Stomach smooth muscle (tissue), 2 donors: ENCODE measurements at regions not wholly inside any gene's neighbourhood (a gene's known extent, or its start where the extent isn't known, plus 50 kb on each side); places are given as distances from the start of the nearest gene placed in this dataset.

Experiments used
- H3K27ac ChIP-seq: one replicate; pipeline ENCODE4 v1.7.0; 2013; ENCODE audit warnings: mild to moderate bottlenecking, low read length, inconsistent platforms
- H3K27me3 ChIP-seq, 2 donors: one replicate each; pipeline ENCODE4 v1.7.0; 2013; ENCODE audit warnings: low read length in 2 of 2; ENCODE audit not compliant: insufficient read depth in 2 of 2, control insufficient read depth in 1 of 2
- H3K36me3 ChIP-seq, 2 donors: one replicate each; pipeline ENCODE4 v1.7.0; 2013; ENCODE audit warnings: low read length in 2 of 2; ENCODE audit not compliant: control insufficient read depth in 2 of 2, insufficient read depth in 2 of 2
- H3K4me1 ChIP-seq: one replicate; pipeline ENCODE4 v1.7.0; 2013; ENCODE audit warnings: low read length; ENCODE audit not compliant: control insufficient read depth, insufficient read depth
- H3K4me3 ChIP-seq, 2 donors: one replicate each; pipeline ENCODE4 v1.7.0; 2013; ENCODE audit warnings: low read length in 2 of 2
- H3K9ac ChIP-seq, 2 donors: one replicate each; pipeline ENCODE4 v1.7.0; 2013; ENCODE audit warnings: low read length in 2 of 2, mild to moderate bottlenecking in 1 of 2
- H3K9me3 ChIP-seq, 2 donors: one replicate each; pipeline ENCODE4 v1.7.0; 2013; ENCODE audit warnings: low read length in 2 of 2; ENCODE audit not compliant: control insufficient read depth in 2 of 2
- donor health status: healthy.
- donor health status: Pancreatic carcinoma.

DNA sequence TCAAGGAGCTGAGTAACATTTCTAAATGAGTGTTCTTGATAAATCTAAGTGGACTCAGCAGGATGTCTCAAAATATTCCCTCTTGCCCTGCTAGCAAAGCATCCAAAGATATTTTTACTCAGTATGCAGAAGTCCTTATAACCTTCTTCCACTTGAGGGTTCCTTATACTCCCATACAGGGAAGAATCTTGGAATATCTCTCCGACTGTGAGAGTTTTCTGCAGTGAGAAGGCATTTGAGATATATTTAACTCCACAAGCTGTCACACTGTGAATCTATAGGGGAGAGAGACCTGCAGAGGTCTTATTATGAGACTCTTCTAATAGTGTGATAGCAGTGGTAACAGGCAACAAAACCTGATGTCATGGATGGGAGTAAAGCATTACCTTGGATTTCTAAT, 1034.5 kb upstream of the PABPC4L start:
- H3K4me1 ChIP-seq, result no peaks in the 10 kb centered on the region
- no peaks in the 10 kb centered on the region for H3K36me3 ChIP-seq
- H3K9me3 ChIP-seq, result no peaks in the 10 kb centered on the region
- no peaks in the 10 kb centered on the region for H3K27me3 ChIP-seq
- H3K27ac ChIP-seq, result no peak overlapping the region
- no peak overlapping the region for H3K9ac ChIP-seq
- H3K4me3 ChIP-seq, result no peak overlapping the region

DNA sequence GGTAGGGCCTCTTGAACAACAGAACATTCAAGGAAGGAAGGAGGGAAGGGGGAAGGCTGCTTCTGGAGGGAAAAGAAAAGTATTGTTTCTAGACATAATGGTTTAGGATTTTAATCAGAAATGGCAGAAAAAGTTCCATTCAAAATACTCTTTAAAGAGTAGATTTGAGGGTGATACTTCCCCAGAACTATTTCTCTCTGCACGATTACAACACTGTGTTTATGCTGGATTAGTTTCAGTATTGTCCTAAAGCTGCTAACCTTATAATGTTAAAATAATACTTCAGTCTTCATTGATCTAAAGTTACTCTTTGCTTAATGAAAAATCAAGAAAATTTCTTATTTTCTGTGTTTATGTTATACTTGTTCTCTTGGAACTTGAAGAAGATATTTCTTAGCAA, 1026.3 kb upstream of the PABPC4L start:
- Histone ChIP-seq H3K27ac (no peak overlapping the region), H3K9me3 (no peaks in the 10 kb centered on the region), H3K4me3 (no peak overlapping the region), H3K9ac (no peak overlapping the region), H3K4me1 (no peaks in the 10 kb centered on the region), H3K27me3 (no peaks in the 10 kb centered on the region), H3K36me3 (no peaks in the 10 kb centered on the region)

DNA sequence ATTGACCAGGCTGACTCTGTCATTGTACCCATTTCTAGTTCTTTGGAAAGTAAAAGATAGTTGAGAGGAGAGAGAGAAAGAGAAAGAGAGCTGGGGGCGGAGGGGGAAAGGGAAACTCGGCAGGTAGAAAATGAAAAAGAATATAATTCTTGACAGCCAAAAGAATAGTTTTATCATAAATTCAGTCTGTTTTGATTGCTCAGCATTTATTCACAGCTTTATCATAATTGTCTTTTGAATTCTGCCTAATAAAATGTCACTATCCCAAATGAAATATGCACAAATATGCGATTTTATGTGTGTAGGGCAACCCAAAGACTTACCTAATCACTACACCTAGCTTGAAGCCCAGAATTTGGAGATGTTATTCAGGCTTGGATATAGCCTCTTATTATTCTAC, 1024.0 kb upstream of the PABPC4L start:
- no peaks in the 10 kb centered on the region for H3K9me3 ChIP-seq
- H3K27me3 ChIP-seq, result no peaks in the 10 kb centered on the region
- H3K27ac ChIP-seq, result no peak overlapping the region
- no peak overlapping the region for H3K9ac ChIP-seq
- H3K4me3 ChIP-seq, result no peak overlapping the region
- no peaks in the 10 kb centered on the region for H3K36me3 ChIP-seq
- no peaks in the 10 kb centered on the region for H3K4me1 ChIP-seq

DNA sequence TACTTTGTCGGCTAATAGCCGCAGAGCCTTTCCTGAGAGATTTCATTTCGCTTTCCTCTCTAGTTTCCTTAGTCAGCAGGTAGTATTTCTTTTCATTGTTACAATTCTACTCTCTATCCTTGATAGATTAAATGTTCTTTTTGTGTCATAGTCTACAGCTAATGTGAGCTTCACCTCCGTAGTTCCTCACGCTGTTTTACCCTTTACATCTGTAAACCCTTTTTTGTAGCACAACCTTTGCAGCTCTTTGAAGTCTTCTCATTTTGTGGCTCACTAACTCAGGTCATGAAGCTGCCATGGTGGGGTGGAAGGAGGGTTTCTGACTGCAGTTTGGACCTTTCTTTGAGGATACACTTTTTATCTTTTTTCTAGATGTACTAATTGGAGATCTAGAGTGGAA, 1008.8 kb upstream of the PABPC4L start:
- H3K9ac ChIP-seq, result no peak overlapping the region
- H3K36me3 ChIP-seq, result no peaks in the 10 kb centered on the region
- no peaks in the 10 kb centered on the region for H3K27me3 ChIP-seq
- no peak overlapping the region for H3K4me3 ChIP-seq
- H3K27ac ChIP-seq, result no peak overlapping the region
- no peaks in the 10 kb centered on the region for H3K4me1 ChIP-seq
- no peaks in the 10 kb centered on the region for H3K9me3 ChIP-seq

DNA sequence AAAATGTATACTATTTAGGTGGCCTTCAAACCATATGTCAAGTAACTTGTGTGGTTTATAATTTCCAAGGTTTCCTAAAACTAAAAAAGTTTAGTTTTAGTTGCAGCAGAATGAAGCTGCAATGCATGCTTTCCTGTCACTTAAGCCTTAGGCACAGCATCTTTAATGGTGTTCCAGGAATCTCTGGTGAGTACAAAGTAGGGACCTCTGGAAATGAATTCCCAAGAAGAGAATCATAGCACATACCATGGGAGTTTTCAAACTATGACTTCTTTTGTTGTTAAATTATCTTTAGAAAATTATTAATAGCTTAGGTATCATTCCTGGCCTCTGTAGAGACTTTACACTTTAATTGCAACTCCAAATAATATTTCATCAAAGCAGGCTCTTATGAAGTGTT, 1005.9 kb upstream of the PABPC4L start:
- Histone ChIP-seq H3K36me3 (no peaks in the 10 kb centered on the region), H3K4me3 (no peak overlapping the region), H3K4me1 (no peaks in the 10 kb centered on the region), H3K27me3 (no peaks in the 10 kb centered on the region), H3K9me3 (no peaks in the 10 kb centered on the region), H3K9ac (no peak overlapping the region), H3K27ac (no peak overlapping the region)

DNA sequence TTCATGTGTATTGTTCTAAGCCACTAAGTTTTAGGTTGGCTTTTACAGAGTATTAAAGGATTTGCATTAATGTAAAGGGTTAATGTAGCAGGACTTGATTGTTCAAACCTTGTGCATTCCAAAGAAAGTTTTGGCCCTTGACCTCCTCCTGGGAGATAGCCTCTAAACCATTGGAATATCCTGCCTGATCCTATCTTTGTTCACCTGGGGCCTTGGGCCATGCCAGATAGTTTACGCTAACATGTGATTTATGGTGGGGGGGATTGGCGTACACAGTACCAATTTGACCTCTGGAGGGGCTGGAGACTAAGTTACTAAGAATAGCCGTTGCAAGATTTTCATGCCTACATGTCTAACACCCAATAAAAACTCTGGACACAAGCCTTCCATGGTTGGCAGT, 1002.7 kb upstream of the PABPC4L start:
- Histone ChIP-seq H3K9ac (no peak overlapping the region), H3K27ac (no peak overlapping the region), H3K36me3 (no peaks in the 10 kb centered on the region), H3K27me3 (no peaks in the 10 kb centered on the region), H3K4me1 (no peaks in the 10 kb centered on the region), H3K4me3 (no peak overlapping the region), H3K9me3 (no peaks in the 10 kb centered on the region)

DNA sequence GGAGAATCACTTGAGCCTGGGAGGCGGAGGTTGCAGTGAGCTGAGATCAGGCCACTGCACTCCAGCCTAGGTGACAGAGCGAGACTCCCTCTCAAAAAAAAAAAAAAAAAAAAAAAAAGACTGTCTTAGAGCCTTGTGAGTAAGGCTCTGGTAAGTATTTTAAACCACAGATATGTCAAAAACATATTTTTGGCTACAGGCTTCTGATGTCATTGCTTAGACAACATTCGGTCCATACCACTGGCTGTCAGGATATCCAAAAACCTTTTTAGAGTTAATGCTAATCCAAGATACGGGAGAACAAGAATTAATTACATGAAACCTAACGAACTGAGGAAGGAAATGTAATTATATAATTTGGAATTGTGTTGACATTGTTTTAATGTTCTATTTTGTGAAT, 999.5 kb upstream of the PABPC4L start:
- no peaks in the 10 kb centered on the region for H3K36me3 ChIP-seq
- H3K27ac ChIP-seq, result no peak overlapping the region
- no peak overlapping the region for H3K4me3 ChIP-seq
- no peak overlapping the region for H3K9ac ChIP-seq
- H3K4me1 ChIP-seq, result no peaks in the 10 kb centered on the region
- H3K9me3 ChIP-seq, result no peaks in the 10 kb centered on the region
- no peaks in the 10 kb centered on the region for H3K27me3 ChIP-seq

DNA sequence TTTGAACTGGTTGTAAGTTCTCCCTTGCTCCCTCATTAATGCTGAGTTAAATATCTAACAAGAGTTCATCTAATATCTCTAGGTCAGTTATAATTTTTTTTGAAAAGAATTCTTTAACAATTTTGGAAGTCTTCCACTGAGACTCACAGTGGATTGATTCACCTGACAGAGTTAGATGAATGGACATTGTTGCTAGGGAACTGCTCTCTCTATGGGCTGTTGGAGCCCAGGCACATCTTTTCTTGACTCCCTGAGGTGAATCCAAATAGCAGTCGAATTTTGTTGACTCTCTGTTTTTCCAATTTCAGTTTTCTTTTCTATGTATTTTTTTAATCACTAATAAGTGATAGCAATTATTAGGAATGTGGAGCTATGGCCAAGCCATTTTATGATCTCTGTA, 996.1 kb upstream of the PABPC4L start:
- Histone ChIP-seq H3K4me3 (no peak overlapping the region), H3K36me3 (no peaks in the 10 kb centered on the region), H3K9ac (no peak overlapping the region), H3K27ac (no peak overlapping the region), H3K9me3 (no peaks in the 10 kb centered on the region), H3K4me1 (no peaks in the 10 kb centered on the region), H3K27me3 (no peaks in the 10 kb centered on the region)

DNA sequence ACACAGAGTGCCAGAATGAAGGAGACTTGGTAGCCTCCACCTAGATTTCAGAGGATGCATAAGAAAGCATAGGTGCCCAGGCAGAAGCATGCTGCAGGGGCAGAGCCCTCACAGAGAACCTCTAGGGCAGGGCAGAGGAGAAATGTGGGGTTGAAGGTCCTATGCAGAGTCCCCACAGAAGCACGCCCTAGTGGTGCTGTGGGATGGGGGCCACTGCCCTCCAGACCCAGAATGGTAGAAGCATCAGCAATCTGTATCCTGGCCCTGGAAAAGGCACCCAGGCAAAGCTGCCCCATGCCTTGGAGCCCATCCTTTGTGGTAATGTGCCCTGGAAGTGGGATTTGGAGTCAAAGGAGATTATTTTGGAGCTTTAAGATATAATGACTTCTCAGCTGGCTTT, 992.9 kb upstream of the PABPC4L start:
- no peaks in the 10 kb centered on the region for H3K36me3 ChIP-seq
- no peak overlapping the region for H3K4me3 ChIP-seq
- no peaks in the 10 kb centered on the region for H3K9me3 ChIP-seq
- no peak overlapping the region for H3K27ac ChIP-seq
- no peaks in the 10 kb centered on the region for H3K27me3 ChIP-seq
- H3K9ac ChIP-seq, result no peak overlapping the region
- H3K4me1 ChIP-seq, result no peaks in the 10 kb centered on the region

DNA sequence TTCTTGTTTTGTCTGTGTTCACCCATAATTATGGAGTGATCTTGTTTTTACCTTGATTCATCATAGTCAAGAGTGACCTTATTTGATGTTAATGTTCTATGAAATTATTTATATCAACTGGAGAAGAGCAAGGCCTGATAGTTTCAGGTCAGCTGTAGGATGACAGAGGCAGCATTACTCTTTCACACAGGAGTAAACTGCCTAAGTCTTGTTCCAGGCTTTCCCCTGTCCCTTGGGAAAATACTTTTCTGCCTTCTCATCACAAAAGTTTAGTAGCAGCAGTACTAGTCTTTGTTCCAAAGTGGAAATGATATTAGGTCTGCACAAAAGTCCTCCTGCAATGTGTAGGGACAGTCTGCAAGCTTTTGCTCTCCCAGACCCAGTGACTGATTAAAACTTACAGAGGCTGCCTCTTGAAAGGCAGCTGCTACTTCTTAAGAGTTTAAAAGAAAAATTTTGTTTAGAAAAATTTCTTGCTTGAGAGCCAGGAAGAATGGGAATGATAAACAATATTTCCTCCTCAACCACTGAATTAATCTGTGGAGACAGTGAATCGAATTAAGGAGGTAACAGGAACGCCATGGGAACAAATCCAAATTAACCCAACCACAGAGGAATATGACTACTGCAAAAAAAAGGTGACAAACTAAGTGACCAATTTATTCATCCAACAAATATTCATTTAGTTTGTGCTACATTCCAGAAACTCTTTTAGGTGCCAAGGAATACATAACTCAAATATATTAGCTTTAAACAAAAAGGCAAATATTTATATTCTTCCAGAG, 991.4 kb upstream of the PABPC4L start:
- H3K27ac ChIP-seq, result no peak overlapping the region
- no peak overlapping the region for H3K4me3 ChIP-seq
- no peaks in the 10 kb centered on the region for H3K27me3 ChIP-seq
- no peak overlapping the region for H3K9ac ChIP-seq
- no peaks in the 10 kb centered on the region for H3K36me3 ChIP-seq
- no peaks in the 10 kb centered on the region for H3K9me3 ChIP-seq
- H3K4me1 ChIP-seq, result no peaks in the 10 kb centered on the region

DNA sequence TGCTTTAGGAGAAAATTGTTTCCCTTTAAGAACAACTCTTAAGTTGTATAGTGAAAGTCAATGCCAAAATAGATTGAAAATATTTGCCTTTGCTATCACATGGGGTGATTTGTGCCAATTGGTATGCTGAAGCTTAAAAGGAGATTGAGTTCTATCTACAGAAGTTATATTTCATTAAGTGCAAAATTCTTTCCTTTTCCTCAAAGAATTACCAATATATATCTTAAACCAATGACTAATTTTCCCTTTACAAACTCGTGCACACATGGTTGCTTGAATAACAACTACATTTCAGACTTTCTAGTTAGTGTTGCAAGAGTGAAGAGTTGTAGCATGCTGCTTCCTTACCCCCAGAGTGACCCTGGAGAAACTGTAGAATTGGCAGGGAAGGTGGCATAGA, 990.0 kb upstream of the PABPC4L start:
- Histone ChIP-seq H3K4me1 (no peaks in the 10 kb centered on the region), H3K9me3 (no peaks in the 10 kb centered on the region), H3K27me3 (no peaks in the 10 kb centered on the region), H3K36me3 (no peaks in the 10 kb centered on the region), H3K9ac (no peak overlapping the region), H3K4me3 (no peak overlapping the region), H3K27ac (no peak overlapping the region)
